SK-N-MC (cell line): ENCODE measurements at regions not wholly inside any gene's neighbourhood (a gene's known extent, or its start where the extent isn't known, plus 50 kb on each side); places are given as distances from the start of the nearest gene placed in this dataset.

Experiments
- EZH2 ChIP-seq: fragments of 200-600 bp; sonication (generic); IDR thresholded peaks from one replicate; pipeline ENCODE4 v1.6.1; 2017; ENCODE audit warnings: antibody characterized with exemption
- POLR2AphosphoS5 ChIP-seq: IDR thresholded peaks from 2 replicates; pipeline ENCODE4 v1.6.1; 2012; ENCODE audit warnings: mild to moderate bottlenecking, low read depth, low read length, borderline replicate concordance

DNA sequence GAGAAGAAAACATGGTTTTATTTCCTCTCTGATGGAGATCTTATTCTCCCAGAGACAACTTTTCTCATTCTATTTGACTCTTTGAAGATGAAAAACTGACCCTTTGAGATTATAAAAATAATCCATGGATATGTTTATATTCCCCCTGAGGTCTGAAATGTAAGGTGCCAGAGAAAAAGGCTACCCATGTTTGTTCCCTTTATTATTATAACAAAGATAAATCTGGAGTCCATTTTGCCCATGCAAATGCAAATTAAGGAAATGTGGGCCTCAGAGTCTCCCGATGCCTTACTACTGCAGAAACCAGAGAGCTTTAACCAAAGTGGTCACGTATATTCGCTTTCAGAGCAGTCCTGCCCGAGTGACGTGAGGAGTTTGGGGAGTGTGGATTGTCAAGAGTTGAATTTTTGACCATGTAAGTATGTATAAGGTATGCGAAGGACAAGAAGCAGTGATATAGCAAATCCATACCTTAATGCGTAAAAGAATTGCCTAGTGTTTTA lies 312.5 kb downstream of the RASEF start:
- TF ChIP-seq POLR2AphosphoS5 (no peak), EZH2 (no peak)
